SK-N-SH (cell line): ENCODE measurements at regions not wholly inside any gene's neighbourhood (a gene's known extent, or its start where the extent isn't known, plus 50 kb on each side); places are given as distances from the start of the nearest gene placed in this dataset.

Source experiments
- CTCF ChIA-PET: fragments of 300-600, 350-600 bp; formaldehyde crosslinking; extraction: SDS; loops from one replicate; lab custom pipeline; 2021; lab: Yijun Ruan, JAX
- POLR2A ChIA-PET: fragments of 350-600 bp; sonication (Branson Sonifier 250); formaldehyde crosslinking; extraction: SDS; loops from one replicate; lab custom pipeline; 2020; ENCODE audit warnings: antibody characterized with exemption, inconsistent platforms; lab: Yijun Ruan, JAX
- DNase-seq: peaks from one replicate; pipeline ENCODE4 v3.0.0; 2012
- H2AFZ ChIP-seq: fragments of 200-600 bp; sonication (generic); 2 replicates; pipeline ENCODE4 v1.8.1; 2016; ENCODE audit warnings: antibody characterized with exemption, mild to moderate bottlenecking, low read depth
- H3F3A ChIP-seq: fragments of 200-600 bp; sonication (generic); replicated peaks from 2 replicates; pipeline ENCODE3; 2016; ENCODE audit warnings: antibody characterized with exemption, mild to moderate bottlenecking; ENCODE audit not compliant: insufficient read depth
- H3K27ac ChIP-seq, 2 experiments: fragments of 200-500 bp in 1 of 2; fragments of 200-600 bp in 1 of 2; sonication (Bioruptor generic) in 1 of 2; sonication (generic), shearing (Covaris generic) in 1 of 2; 2 replicates each; pipeline versions ENCODE4 v1.5.1 to v1.6.1; 2014 to 2016; ENCODE audit warnings: low read depth in 2 of 2, inconsistent platforms in 1 of 2, low read length in 1 of 2, mild to moderate bottlenecking in 1 of 2, mixed read lengths in 1 of 2
- H3K27me3 ChIP-seq: fragments of 200-600 bp; sonication (generic), shearing (Covaris generic); 2 replicates; pipeline ENCODE4 v1.6.1; 2016; ENCODE audit warnings: mixed run types; ENCODE audit not compliant: insufficient read depth
- H3K36me3 ChIP-seq, 2 experiments: fragments of 200-500 bp in 1 of 2; fragments of 200-600 bp in 1 of 2; sonication (Bioruptor generic) in 1 of 2; sonication (generic) in 1 of 2; replicated peaks in 1 of 2; 2 replicates each; pipeline versions ENCODE3 to v1.5.1; 2014 to 2016; ENCODE audit warnings: low read length in 1 of 2, mild to moderate bottlenecking in 1 of 2; ENCODE audit not compliant: insufficient read depth in 2 of 2, control insufficient read depth in 1 of 2
- H3K4me1 ChIP-seq, 2 experiments: fragments of 200-500 bp in 1 of 2; fragments of 200-600 bp in 1 of 2; sonication (Bioruptor generic) in 1 of 2; sonication (generic), shearing (Covaris generic) in 1 of 2; 2 replicates each; pipeline versions ENCODE4 v1.5.1 to v1.6.1; 2014 to 2016; ENCODE audit warnings: low read depth in 1 of 2, low read length in 1 of 2, mixed run types in 1 of 2; ENCODE audit not compliant: insufficient read depth in 2 of 2, control insufficient read depth in 1 of 2
- H3K4me2 ChIP-seq: fragments of 200-600 bp; sonication (generic), shearing (Covaris generic); 2 replicates; pipeline ENCODE4 v1.6.1; 2017; ENCODE audit warnings: mixed run types
- H3K4me3 ChIP-seq, 2 experiments: fragments of 200-500 bp in 1 of 2; fragments of 200-600 bp in 1 of 2; sonication (Bioruptor generic) in 1 of 2; sonication (generic), shearing (Covaris generic) in 1 of 2; 2 replicates each; pipeline versions ENCODE4 v1.5.1 to v1.8.1; 2014 to 2016; ENCODE audit warnings: low read depth in 2 of 2, inconsistent platforms in 1 of 2, low read length in 1 of 2, mild to moderate bottlenecking in 1 of 2, mixed read lengths in 1 of 2, moderate library complexity in 1 of 2
- H3K79me2 ChIP-seq: fragments of 200-600 bp; sonication (generic); 2 replicates; pipeline ENCODE4 v1.8.1; 2017; ENCODE audit warnings: mild to moderate bottlenecking; ENCODE audit not compliant: insufficient read depth
- H3K9ac ChIP-seq: fragments of 200-600 bp; sonication (generic); 2 replicates; pipeline ENCODE4 v1.6.1; 2017; ENCODE audit warnings: mixed run types
- H3K9me2 ChIP-seq: fragments of 200-600 bp; sonication (generic); 2 replicates; pipeline ENCODE4 v1.6.1; 2017; ENCODE audit warnings: mixed run types
- H3K9me3 ChIP-seq: fragments of 200-600 bp; sonication (generic); 2 replicates; pipeline ENCODE4 v1.6.1; 2017; ENCODE audit warnings: mixed run types, mild to moderate bottlenecking, moderate library complexity
- H4K20me1 ChIP-seq: fragments of 200-600 bp; sonication (generic); 2 replicates; pipeline ENCODE4 v1.6.1; 2017; ENCODE audit warnings: mild to moderate bottlenecking, mixed run types; ENCODE audit not compliant: insufficient read depth
- CHD2 ChIP-seq: fragments of 150-350 bp; IDR thresholded peaks from 2 replicates; pipeline ENCODE4 v1.6.1; 2018; ENCODE audit warnings: low read length; ENCODE audit not compliant: partially characterized antibody
- EP300 ChIP-seq, 2 experiments: IDR thresholded peaks; 2 replicates each; pipeline versions ENCODE4 v1.4.0 to v1.6.1; 2012; ENCODE audit warnings: borderline replicate concordance in 1 of 2, low read depth in 1 of 2, low read length in 1 of 2
- EZH2phosphoT487 ChIP-seq: fragments of 200-600 bp; sonication (generic); IDR thresholded peaks from 2 replicates; pipeline ENCODE4 v1.6.1; 2017; ENCODE audit warnings: low read depth, mixed run types, mild to moderate bottlenecking, antibody characterized with exemption, moderate library complexity, borderline replicate concordance
- FOSL2 ChIP-seq: IDR thresholded peaks from 2 replicates; pipeline ENCODE4 v1.4.0; 2012; ENCODE audit warnings: low read depth, mild to moderate bottlenecking, moderate library complexity, borderline replicate concordance
- FOXJ3 ChIP-seq: sonication (generic); formaldehyde crosslinking; IDR thresholded peaks from 2 replicates; pipeline ENCODE4 v1.5.1; 2020; ENCODE audit warnings: mild to moderate bottlenecking, missing genetic modification reagents
- FOXM1 ChIP-seq: IDR thresholded peaks from 2 replicates; pipeline ENCODE4 v1.4.0; 2012; ENCODE audit warnings: low read depth, mild to moderate bottlenecking
- GABPA ChIP-seq: IDR thresholded peaks from 2 replicates; pipeline ENCODE4 v1.4.0; 2012; ENCODE audit warnings: low read depth, mild to moderate bottlenecking
- NFIC ChIP-seq: IDR thresholded peaks from 2 replicates; pipeline ENCODE4 v1.4.0; 2012; ENCODE audit warnings: borderline replicate concordance
- POLR2AphosphoS5 ChIP-seq: IDR thresholded peaks from 2 replicates; pipeline ENCODE4 v1.6.1; 2012; ENCODE audit warnings: low read depth, low read length
- RAD21 ChIP-seq: IDR thresholded peaks from 2 replicates; pipeline ENCODE4 v1.6.1; 2012; ENCODE audit warnings: mild to moderate bottlenecking, low read length
- SIN3A ChIP-seq: IDR thresholded peaks from 2 replicates; pipeline ENCODE4 v1.6.1; 2012; ENCODE audit warnings: low read depth, mild to moderate bottlenecking, low read length, moderate library complexity, borderline replicate concordance
- SMC3 ChIP-seq: IDR thresholded peaks from 2 replicates; pipeline ENCODE4 v1.6.1; 2012; ENCODE audit warnings: low read depth, low read length, improper control_type of control experiment
- TAF1 ChIP-seq: IDR thresholded peaks from 2 replicates; pipeline ENCODE4 v1.6.1; 2012; ENCODE audit warnings: low read depth, mild to moderate bottlenecking, low read length, moderate library complexity, borderline replicate concordance
- WGBS: methylation state at CpG from one replicate; pipeline ENCODE4 v1.1.6; 2017; ENCODE audit warnings: low lambda C conversion rate; 5-methylcytosine and 5-hydroxymethylcytosine counted together
- TF ChIP-seq, protein P1 (sequence below): fragments of 150-350 bp; IDR thresholded peaks from 2 replicates; pipeline ENCODE4 v1.6.1; 2017; ENCODE audit warnings: antibody characterized with exemption, low read length, low read depth, borderline replicate concordance
- TF ChIP-seq, protein P2 (sequence below): fragments of 200-600 bp; sonication (generic); IDR thresholded peaks from 2 replicates; pipeline ENCODE4 v1.6.1; 2017; ENCODE audit warnings: antibody characterized with exemption, mild to moderate bottlenecking, moderate library complexity
- TF ChIP-seq, protein P3 (sequence below): IDR thresholded peaks from 2 replicates; pipeline ENCODE4 v1.6.1; 2012; ENCODE audit warnings: mild to moderate bottlenecking, low read depth, low read length, moderate library complexity

DNA sequence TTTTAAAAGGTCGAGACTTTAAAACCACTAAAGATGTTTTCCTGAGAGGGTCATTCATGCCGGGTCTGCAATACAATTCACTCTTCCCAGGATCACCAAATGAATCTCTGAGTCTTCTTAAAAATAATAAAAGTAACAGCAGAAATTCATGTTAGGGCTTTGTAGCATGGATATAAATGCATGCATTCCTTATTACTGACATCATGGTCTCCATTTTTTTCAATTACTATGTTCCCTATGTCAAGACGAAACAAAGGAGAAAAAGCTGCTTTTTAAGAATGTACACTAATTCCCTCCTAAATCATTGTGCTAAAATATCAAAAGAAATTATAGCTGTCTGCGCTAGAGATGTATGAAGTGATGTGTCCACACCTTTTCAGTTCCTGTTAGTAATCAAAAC is 789.9 kb upstream of the LRRC4C start:
- Histone ChIP-seq H3K27ac (no peak overlapping the region), H3K79me2 (no peaks in the 10 kb centered on the region), H3K4me2 (no peak overlapping the region), H4K20me1 (no peaks in the 10 kb centered on the region), H3K9me3 (no peaks in the 10 kb centered on the region), H3K4me3 (no peak overlapping the region), H3K27me3 (no peaks in the 10 kb centered on the region), H3K9me2 (no peaks in the 10 kb centered on the region), H3K9ac (no peak overlapping the region), H3K4me1 (no peaks in the 10 kb centered on the region), H3K36me3 (no peaks in the 10 kb centered on the region), H2AFZ (no peak overlapping the region), H3F3A (no peaks in the 10 kb centered on the region)
- ChIA-PET CTCF (interaction anchor here (1.3 kb wide), 1 partner anchor 11 kb away, joined by 3 read pairs; no protein-coding TSS in a partner anchor), POLR2A (no interaction called here)
- TF ChIP-seq GABPA (no peak), FOSL2 (no peak), CHD2 (no peak)
- no peak for DNase-seq
- WGBS, result 24% methylated on average over 4 of the region's 4 CpGs

DNA sequence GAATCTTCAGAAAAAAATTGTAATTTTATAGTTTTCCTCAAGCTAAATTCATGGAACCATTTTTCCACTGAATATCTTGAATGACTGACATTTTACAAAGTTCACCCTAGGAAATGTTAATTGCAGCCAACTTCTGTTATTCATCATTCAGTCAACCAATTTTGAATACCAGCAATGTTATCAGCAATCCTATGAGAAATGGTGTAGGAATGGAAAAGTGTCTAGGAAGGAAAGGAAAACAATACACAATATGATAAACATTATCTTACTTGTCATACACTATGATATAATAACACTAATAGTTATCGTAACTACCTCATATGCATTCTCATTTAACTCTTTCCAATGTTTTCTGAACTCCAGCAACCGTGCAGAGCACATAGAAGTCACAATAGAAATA is 790.5 kb upstream of the LRRC4C start:
- no peaks in the 10 kb centered on the region for H3K27me3 ChIP-seq
- H3K9me3 ChIP-seq, result no peaks in the 10 kb centered on the region
- no peaks in the 10 kb centered on the region for H3K9me2 ChIP-seq
- 5% methylated on average over 2 of the region's 2 CpGs for WGBS
- H3K27ac ChIP-seq, result no peak overlapping the region
- H3K79me2 ChIP-seq, result no peaks in the 10 kb centered on the region
- POLR2A ChIA-PET, result no interaction called here
- H4K20me1 ChIP-seq, result no peaks in the 10 kb centered on the region
- CTCF ChIA-PET, result interaction anchor here (1.3 kb wide), 1 partner anchor 11 kb away, joined by 3 read pairs; no protein-coding TSS in a partner anchor
- H3K4me3 ChIP-seq, result no peak overlapping the region
- no peak overlapping the region for H2AFZ ChIP-seq
- H3K36me3 ChIP-seq, result no peaks in the 10 kb centered on the region
- no peak for DNase-seq
- H3K4me2 ChIP-seq, result no peak overlapping the region
- H3K9ac ChIP-seq, result no peak overlapping the region
- H3K4me1 ChIP-seq, result no peaks in the 10 kb centered on the region
- H3F3A ChIP-seq, result no peaks in the 10 kb centered on the region
- TF ChIP-seq NFIC (no peak), EP300 (IDR thresholded peaks at IDR 0.05; ENCODE audit: borderline replicate concordance in 1 of 2, low read depth in 1 of 2, low read length in 1 of 2) (no peak), EZH2phosphoT487 (no peak), FOXM1 (no peak), FOXJ3 (CRISPR knock-in tag) (no peak), FOSL2 (no peak), RAD21 (no peak), SIN3A (no peak), TAF1 (no peak), SMC3 (no peak), POLR2AphosphoS5 (no peak)
- TF ChIP-seq, protein P1, sequence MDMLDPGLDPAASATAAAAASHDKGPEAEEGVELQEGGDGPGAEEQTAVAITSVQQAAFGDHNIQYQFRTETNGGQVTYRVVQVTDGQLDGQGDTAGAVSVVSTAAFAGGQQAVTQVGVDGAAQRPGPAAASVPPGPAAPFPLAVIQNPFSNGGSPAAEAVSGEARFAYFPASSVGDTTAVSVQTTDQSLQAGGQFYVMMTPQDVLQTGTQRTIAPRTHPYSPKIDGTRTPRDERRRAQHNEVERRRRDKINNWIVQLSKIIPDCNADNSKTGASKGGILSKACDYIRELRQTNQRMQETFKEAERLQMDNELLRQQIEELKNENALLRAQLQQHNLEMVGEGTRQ, result no peak
- TF ChIP-seq, protein P2, sequence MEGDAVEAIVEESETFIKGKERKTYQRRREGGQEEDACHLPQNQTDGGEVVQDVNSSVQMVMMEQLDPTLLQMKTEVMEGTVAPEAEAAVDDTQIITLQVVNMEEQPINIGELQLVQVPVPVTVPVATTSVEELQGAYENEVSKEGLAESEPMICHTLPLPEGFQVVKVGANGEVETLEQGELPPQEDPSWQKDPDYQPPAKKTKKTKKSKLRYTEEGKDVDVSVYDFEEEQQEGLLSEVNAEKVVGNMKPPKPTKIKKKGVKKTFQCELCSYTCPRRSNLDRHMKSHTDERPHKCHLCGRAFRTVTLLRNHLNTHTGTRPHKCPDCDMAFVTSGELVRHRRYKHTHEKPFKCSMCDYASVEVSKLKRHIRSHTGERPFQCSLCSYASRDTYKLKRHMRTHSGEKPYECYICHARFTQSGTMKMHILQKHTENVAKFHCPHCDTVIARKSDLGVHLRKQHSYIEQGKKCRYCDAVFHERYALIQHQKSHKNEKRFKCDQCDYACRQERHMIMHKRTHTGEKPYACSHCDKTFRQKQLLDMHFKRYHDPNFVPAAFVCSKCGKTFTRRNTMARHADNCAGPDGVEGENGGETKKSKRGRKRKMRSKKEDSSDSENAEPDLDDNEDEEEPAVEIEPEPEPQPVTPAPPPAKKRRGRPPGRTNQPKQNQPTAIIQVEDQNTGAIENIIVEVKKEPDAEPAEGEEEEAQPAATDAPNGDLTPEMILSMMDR, result no peak
- TF ChIP-seq, protein P3, sequence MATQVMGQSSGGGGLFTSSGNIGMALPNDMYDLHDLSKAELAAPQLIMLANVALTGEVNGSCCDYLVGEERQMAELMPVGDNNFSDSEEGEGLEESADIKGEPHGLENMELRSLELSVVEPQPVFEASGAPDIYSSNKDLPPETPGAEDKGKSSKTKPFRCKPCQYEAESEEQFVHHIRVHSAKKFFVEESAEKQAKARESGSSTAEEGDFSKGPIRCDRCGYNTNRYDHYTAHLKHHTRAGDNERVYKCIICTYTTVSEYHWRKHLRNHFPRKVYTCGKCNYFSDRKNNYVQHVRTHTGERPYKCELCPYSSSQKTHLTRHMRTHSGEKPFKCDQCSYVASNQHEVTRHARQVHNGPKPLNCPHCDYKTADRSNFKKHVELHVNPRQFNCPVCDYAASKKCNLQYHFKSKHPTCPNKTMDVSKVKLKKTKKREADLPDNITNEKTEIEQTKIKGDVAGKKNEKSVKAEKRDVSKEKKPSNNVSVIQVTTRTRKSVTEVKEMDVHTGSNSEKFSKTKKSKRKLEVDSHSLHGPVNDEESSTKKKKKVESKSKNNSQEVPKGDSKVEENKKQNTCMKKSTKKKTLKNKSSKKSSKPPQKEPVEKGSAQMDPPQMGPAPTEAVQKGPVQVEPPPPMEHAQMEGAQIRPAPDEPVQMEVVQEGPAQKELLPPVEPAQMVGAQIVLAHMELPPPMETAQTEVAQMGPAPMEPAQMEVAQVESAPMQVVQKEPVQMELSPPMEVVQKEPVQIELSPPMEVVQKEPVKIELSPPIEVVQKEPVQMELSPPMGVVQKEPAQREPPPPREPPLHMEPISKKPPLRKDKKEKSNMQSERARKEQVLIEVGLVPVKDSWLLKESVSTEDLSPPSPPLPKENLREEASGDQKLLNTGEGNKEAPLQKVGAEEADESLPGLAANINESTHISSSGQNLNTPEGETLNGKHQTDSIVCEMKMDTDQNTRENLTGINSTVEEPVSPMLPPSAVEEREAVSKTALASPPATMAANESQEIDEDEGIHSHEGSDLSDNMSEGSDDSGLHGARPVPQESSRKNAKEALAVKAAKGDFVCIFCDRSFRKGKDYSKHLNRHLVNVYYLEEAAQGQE, result no peak
